Muscle layer of colon (tissue), 2 donors: ENCODE measurements at regions not wholly inside any gene's neighbourhood (a gene's known extent, or its start where the extent isn't known, plus 50 kb on each side); places are given as distances from the start of the nearest gene placed in this dataset.

ENCODE experiments used
- H3K27ac ChIP-seq: one replicate; pipeline ENCODE4 v1.7.0; 2013; ENCODE audit warnings: low read depth, mild to moderate bottlenecking, low read length, moderate library complexity
- H3K27me3 ChIP-seq, 2 donors: one replicate each; pipeline ENCODE4 v1.7.0; 2013; ENCODE audit warnings: low read length in 2 of 2, mild to moderate bottlenecking in 2 of 2; ENCODE audit not compliant: insufficient read depth in 2 of 2, control insufficient read depth in 1 of 2
- H3K36me3 ChIP-seq: one replicate; pipeline ENCODE4 v1.7.0; 2013; ENCODE audit warnings: mild to moderate bottlenecking, low read length; ENCODE audit not compliant: insufficient read depth
- H3K4me1 ChIP-seq: one replicate; pipeline ENCODE4 v1.7.0; 2013; ENCODE audit warnings: mild to moderate bottlenecking, low read length; ENCODE audit not compliant: insufficient read depth
- H3K4me3 ChIP-seq, 2 donors: one replicate each; pipeline ENCODE4 v1.7.0; 2013; ENCODE audit warnings: low read length in 2 of 2, low read depth in 1 of 2, mild to moderate bottlenecking in 1 of 2, moderate library complexity in 1 of 2
- H3K9ac ChIP-seq: one replicate; pipeline ENCODE4 v1.7.0; 2013; ENCODE audit warnings: low read length
- H3K9me3 ChIP-seq: one replicate; pipeline ENCODE4 v1.7.0; 2013; ENCODE audit warnings: mild to moderate bottlenecking, low read length
- donor health status: abdominal sarcoma.
- donor health status: Adenocarcinoma of cecum.

DNA sequence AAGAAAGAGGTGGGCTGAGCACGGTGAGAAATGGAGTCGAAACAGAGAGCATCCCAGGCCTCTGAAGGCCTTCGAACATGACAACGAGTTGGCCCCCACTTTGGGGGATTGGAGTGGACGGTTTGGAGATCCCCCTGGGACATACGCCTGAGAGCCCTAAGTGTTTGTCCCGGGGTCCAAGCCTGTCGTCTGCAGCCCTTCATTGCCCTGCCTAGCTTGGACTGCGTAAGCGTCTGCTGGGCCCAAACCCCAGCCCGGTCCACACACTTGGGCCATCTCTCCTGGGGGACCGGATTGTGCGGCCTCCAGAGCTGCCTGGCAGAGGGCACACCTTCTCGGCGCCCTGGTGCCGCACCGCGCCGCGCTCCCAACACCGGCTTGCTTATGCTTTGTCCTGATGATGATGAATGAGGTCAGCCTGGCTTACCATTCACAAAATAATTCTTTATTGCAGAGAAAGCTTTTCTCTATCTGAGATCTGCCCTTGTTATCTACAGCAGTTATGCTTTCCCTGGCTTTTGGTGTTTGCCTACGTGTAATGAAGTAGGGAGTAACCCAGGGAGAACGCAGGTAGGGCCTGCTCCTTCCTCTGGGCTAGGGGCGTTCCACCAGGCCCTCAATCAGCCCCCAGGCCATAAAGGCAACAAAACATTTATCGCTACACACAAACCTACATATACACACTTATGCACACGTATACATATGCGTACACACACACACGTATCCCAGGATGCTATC, 85.9 kb upstream of the PPARA start:
- H3K4me1 ChIP-seq = peaks cover 83% of the 10 kb centered on the region
- H3K27ac ChIP-seq = peak overlapping the region; percentile 92
- H3K27me3 ChIP-seq = no peaks in the 10 kb centered on the region
- H3K36me3 ChIP-seq = peaks cover 3% of the 10 kb centered on the region
- H3K4me3 ChIP-seq = peak overlapping the region in 1 of 2 donors; percentile 58
- H3K9me3 ChIP-seq = no peaks in the 10 kb centered on the region
- peak overlapping the region; percentile 87 for H3K9ac ChIP-seq

DNA sequence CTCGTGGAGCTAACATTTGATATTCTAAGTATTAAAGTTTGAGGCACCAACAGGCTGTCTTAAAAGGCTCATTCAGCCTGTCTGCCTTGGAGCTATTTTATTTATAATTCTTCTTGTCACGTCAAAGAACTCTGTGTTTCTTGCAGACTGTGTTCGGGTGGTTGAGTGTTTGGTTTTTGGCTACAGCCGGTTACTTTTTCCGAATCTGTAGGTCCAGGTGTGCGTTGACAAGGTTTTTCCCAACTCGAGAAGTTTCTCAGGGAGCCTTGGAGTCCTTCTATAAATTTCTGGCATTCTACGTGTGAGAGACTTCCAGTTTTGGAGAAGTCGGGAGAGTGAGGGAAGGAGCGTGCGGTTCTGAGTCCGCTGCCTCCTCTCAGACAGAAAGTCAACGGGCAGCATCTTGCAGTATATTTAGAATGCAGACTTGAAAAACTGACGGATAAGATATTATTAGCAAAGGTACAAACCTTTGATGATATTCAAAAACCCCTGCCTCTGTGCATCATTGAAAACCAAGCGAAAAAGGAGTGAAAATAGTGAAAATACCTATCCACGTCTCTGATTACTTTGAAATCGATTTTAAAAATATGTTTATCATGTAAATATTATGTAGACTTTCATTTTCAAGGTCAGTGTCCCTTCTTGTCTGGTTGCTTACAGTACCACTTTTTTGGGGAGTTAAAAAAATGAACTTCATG, 85.2 kb upstream of the PPARA start:
- Histone ChIP-seq H3K27me3 (no peaks in the 10 kb centered on the region), H3K9ac (peak overlapping the region; percentile 87), H3K27ac (peak overlapping the region; percentile 92), H3K36me3 (peaks cover 3% of the 10 kb centered on the region), H3K9me3 (no peaks in the 10 kb centered on the region), H3K4me1 (peaks cover 80% of the 10 kb centered on the region), H3K4me3 (peak overlapping the region in 1 of 2 donors; percentile 58)

DNA sequence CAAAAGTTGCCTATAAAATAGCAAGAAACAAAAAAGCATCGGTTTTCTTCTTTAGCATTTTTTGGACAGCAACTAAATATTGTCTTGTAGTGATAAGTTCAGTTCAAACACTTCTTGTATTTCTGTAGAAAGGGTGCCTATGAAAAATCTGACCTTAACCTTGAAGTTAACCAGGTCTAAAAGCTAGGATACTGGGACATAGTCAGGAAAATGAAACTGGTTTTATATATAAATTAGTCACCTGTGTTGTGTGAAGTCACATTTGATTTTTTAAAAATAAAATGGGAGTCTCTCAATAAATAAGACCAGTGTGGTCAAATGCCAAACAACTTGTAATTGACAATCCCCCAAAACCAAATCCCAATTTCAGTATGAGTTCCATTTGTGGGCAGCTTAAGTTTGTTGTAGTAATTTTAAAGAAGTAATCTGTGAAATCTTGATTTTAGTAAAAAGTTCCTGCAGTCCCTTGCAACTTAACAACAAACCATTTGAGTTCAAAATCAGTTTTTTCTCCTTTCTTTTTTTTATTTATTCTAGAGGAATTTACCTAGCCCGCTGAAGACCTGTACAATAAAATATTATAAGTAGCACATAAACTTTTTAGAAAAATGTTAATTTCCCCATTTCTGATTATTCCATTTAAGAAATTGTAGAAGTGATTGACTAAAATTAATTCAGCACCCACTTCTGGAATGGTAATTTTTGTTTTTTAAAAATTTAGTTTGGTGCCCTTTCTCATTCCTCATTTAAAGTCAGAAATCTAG, 84.5 kb upstream of the PPARA start:
- peak overlapping the region; percentile 98 for H3K9ac ChIP-seq
- peak overlapping the region in 1 of 2 donors; percentile 58 for H3K4me3 ChIP-seq
- peaks cover 73% of the 10 kb centered on the region for H3K4me1 ChIP-seq
- H3K36me3 ChIP-seq = peaks cover 3% of the 10 kb centered on the region
- H3K27ac ChIP-seq = peak overlapping the region; percentile 92
- H3K9me3 ChIP-seq = no peaks in the 10 kb centered on the region
- no peaks in the 10 kb centered on the region for H3K27me3 ChIP-seq

DNA sequence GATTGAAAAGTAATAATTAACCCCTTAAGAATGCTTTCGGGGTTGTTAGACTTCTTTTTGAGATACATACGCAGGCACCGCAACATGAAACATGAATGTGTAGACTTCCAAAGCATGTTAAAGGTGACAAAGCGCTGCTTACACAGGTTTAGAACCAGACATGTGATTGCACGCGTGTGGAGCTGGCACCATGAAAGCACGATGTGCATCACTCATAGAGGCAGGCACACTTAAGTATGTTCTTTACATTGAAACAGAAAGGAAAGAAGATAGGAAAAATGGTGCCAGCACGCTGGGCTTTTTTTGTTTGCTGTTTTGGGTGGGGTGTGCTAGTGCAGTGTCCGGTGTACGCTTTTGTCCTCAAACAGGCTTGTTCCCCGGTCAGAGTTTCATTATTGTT, 83.6 kb upstream of the PPARA start:
- H3K36me3 ChIP-seq = peaks cover 3% of the 10 kb centered on the region
- H3K27ac ChIP-seq = peak overlapping the region; percentile 92
- peak overlapping the region in 1 of 2 donors; percentile 29 for H3K4me3 ChIP-seq
- H3K9me3 ChIP-seq = no peaks in the 10 kb centered on the region
- H3K27me3 ChIP-seq = no peaks in the 10 kb centered on the region
- H3K9ac ChIP-seq = peak overlapping the region; percentile 98
- H3K4me1 ChIP-seq = peaks cover 72% of the 10 kb centered on the region

DNA sequence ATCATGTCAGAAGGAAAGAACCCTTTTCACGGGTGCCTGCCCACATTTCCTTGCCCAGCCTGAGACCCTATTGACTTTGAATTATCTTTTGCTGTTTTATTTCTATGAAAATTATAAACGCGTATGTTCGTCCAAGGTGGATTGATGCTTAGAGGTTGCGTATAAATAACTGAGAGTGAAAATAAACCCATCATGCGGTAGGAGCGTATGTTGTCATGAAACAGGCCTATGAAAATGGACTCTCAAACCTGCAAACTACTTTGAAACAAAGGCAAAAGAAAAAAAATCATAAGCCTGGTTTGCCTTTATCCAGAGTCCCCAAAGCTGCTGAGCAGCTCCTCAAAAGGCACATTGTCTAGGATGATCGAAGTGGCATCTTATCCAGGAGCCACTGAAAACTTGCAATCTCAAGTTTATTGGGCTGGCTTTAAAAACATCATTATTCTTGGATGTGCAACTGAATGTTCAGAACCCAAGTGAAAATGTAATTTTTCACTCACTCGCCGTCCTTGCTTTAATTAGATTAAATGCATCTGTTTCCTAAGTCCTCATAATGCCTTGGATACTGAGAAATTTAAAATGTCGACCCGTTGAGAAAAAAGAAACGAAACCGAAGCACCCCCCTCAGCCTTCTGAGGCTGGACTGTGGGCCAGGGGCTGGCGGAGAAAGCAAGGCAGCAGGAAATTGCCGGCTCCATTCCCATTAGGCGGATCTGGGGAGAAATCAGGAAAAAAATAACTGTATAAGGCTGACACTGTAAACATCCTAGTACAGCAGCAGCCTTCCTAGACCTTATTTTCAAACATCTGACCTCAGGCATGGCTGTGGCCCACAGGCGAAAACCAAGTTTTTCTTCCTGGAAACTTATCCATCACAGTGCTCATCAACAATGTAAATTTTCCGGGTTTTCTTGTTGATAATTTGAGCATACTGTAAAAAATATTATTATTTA, 82.9 kb upstream of the PPARA start:
- no peaks in the 10 kb centered on the region for H3K27me3 ChIP-seq
- H3K4me3 ChIP-seq = peak overlapping the region in 1 of 2 donors; percentile 29
- peaks cover 66% of the 10 kb centered on the region for H3K4me1 ChIP-seq
- peak overlapping the region; percentile 92 for H3K27ac ChIP-seq
- peak overlapping the region; percentile 98 for H3K9ac ChIP-seq
- H3K9me3 ChIP-seq = no peaks in the 10 kb centered on the region
- H3K36me3 ChIP-seq = no peaks in the 10 kb centered on the region

DNA sequence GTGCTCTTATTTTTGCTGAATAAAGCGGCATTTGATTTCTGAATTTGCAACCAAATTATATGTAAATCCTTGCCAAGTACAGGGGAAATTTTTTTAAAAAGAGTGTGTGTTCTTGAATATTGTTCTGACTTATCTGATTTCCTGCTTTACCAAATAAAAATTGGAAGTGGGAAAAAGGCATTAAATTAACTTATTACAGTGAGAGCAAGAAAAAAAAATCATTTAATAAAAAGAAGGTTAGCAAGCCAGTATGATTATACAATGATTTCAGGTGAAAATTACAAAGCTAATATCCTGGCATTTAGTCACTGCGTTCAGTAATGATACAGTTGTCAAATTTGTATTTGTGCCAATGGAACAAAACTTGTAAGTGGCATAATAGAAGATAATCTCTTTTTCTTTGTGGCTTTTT, 82.1 kb upstream of the PPARA start:
- Histone ChIP-seq H3K9me3 (no peaks in the 10 kb centered on the region), H3K27me3 (no peaks in the 10 kb centered on the region), H3K4me3 (peak overlapping the region in 1 of 2 donors; percentile 29), H3K36me3 (no peaks in the 10 kb centered on the region), H3K27ac (peak overlapping the region; percentile 92), H3K4me1 (peaks cover 58% of the 10 kb centered on the region), H3K9ac (peak overlapping the region; percentile 98)

DNA sequence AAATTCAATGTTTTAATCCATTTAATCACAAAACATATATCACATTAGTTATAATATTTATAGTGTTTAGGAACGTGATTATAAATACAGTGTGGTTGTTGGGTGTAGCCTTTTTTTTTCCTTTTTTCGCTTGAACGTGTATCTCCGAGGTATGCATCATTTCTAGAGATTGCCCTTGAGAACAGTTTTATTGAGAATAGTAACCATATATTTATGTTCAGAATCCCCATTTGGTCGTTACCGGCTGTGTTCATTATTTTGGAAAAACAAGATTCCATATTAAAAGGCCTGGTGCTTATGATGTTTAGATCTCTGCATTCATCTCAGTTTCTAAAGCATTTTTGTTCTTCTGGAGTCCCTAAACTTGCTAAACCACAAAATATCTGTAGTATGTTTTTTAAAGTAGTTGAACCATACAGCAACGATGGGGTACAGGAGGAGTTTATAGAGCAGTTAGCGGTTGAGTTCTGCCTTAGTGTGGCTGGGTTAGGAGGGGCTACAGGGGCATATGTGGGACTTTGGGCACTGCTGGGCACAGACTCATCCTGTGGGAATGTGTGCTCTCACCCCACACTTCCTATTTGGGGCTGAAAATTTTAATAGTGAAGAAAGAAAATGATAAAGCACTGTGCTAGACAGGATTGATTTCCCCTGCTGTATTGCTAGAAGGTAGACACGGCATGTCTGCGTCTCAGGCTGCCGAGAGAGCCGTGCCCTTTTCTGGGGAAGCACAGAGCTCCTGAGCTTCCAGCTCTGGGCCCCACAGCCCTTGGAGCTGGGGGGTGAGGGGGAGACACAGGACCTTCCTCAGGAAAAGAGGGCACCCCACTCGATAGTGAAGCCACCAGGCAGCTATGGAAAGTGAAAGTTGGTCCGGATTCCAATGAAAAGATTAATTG, 81.5 kb upstream of the PPARA start:
- Histone ChIP-seq H3K9me3 (no peaks in the 10 kb centered on the region), H3K9ac (peak overlapping the region; percentile 98), H3K4me3 (peak overlapping the region; percentile 66), H3K27me3 (no peaks in the 10 kb centered on the region), H3K36me3 (no peaks in the 10 kb centered on the region), H3K4me1 (peaks cover 52% of the 10 kb centered on the region), H3K27ac (peak overlapping the region; percentile 92)

DNA sequence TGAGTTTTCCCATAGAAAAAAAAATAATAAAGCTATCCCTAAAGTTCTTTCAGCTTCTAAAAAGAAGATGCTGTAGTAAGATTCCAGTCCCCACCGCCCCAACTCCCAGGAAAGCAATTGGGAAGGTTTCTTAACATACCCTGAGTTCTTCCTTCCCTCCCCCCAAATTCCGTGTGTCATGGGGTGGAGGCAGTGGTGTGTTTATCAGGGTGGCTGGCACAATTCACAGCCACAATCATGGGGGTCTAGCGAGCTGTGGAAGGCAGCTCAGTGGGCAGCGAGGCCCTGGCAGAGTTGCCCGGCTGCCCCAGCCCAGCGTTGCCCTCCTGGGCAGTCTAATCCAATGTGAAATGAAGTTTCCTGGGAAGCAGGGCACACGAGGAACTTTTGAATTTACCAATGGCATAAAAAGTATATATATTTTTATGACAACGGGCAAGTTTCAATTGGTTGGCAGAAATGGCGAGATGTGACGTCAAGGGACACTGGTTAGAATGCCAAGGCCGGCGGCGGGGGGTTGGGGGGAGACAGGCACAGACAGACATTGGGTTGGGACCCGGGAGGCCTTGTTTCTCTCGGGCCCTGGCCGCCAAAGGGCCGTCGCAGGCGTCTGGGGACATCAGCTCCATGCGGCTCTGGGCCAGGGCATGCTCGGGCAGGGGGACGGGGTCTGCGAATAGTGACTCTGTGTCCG, 80.7 kb upstream of the PPARA start:
- Histone ChIP-seq H3K9me3 (no peaks in the 10 kb centered on the region), H3K27me3 (no peaks in the 10 kb centered on the region), H3K27ac (peak overlapping the region; percentile 92), H3K36me3 (no peaks in the 10 kb centered on the region), H3K4me3 (peak overlapping the region; percentile 66), H3K4me1 (peaks cover 43% of the 10 kb centered on the region), H3K9ac (peak overlapping the region; percentile 98)

DNA sequence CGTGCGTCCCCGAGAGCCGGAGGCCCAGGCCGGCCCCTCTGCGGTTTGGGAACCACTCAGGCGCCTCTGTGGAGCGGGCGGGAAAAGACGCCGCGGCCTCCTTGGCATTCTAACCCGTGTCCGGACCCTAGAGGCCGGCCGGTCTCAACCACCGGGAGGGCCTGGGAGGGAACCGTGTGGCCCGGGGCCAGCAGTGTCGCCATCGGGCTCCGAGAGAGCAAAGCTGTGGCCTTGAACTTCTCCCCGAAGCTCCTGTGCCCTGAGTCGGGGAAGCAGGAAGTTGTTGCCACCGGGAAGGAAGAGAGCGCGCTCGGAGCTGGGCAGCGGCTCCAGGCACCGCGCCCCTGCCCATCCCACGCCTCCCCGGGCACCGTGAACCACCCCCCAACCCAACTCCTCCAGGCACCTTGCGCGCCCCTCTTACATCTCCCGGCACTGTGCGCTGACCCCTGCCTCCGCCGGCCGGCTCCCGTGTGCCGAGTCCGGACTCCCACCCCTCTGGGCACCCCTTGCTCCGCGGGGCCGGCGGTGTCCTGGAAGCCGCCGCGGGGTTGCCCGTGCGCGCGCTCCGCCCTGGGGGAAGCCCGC, 80.0 kb upstream of the PPARA start:
- H3K4me1 ChIP-seq = peaks cover 43% of the 10 kb centered on the region
- peak overlapping the region; percentile 66 for H3K4me3 ChIP-seq
- peak overlapping the region; percentile 98 for H3K9ac ChIP-seq
- no peaks in the 10 kb centered on the region for H3K27me3 ChIP-seq
- no peaks in the 10 kb centered on the region for H3K9me3 ChIP-seq
- H3K36me3 ChIP-seq = peaks cover 6% of the 10 kb centered on the region
- peak overlapping the region; percentile 92 for H3K27ac ChIP-seq
